ENCODE measurements at regions not wholly inside any gene's neighbourhood (a gene's known extent, or its start where the extent isn't known, plus 50 kb on each side); places are given as distances from the start of the nearest gene placed in this dataset.
"Not testable (repeated sequence)": the region's sequence is repeated elsewhere in the genome, so short reads cannot be mapped to it uniquely, and the experiment has no call there.

GRCh38 chr6:84587994-84588696, 176.3 kb downstream of the TBX18 start:
- not testable (repeated sequence) for H3K36me3 Mint-ChIP-seq; ATAC-seq; H3K27ac Mint-ChIP-seq; DNase-seq (ENCODE audit: low spot score in 2 of 2); H3K9me3 Mint-ChIP-seq

GRCh38 chr6:84587202-84587940, 177.0 kb downstream of the TBX18 start:
- H3K36me3 Mint-ChIP-seq; H3K27ac Mint-ChIP-seq; H3K9me3 Mint-ChIP-seq; ATAC-seq; DNase-seq (ENCODE audit: low spot score in 2 of 2): not testable (repeated sequence)

DNA sequence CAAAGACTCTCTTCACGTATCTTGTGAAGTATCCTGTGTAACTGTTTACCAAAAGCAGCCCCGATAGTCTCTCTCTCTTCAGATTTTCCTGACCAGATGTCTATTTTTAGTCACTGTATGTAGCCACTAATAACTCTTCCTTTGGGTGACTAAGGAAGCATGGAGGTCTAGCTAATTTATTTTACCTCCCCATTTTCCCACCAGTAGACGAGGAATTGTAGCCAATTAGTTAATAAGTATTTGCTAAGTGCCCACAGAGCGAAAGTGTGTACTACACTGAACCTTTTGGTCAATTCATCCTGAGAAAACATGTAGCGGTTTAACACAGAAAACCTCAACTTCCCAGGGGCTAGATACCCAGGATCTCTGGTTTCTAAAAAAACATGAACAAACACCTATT, 180.6 kb downstream of the TBX18 start:
- DNase-seq (ENCODE audit: low spot score in 2 of 2) (no peak), ATAC-seq (no peak)
- peaks cover 0 to 6% of the 10 kb centered on the region in 2 donors for H3K36me3 Mint-ChIP-seq
- H3K9me3 Mint-ChIP-seq: peaks cover 9 to 10% of the 10 kb centered on the region in 2 donors
- H3K27ac Mint-ChIP-seq: no peak overlapping the region

- ATAC-seq (no peak), DNase-seq (ENCODE audit: low spot score in 2 of 2) (no peak)
- Mint-ChIP-seq H3K27ac (no peak overlapping the region), H3K9me3 (peaks cover 4 to 9% of the 10 kb centered on the region in 2 donors), H3K36me3 (no peaks in the 10 kb centered on the region)
Measured at GRCh38 chr6:84582997-84583396, 181.4 kb downstream of the TBX18 start.

GRCh38 chr6:84581494-84582259, 182.7 kb downstream of the TBX18 start:
- ATAC-seq (no peak), DNase-seq (ENCODE audit: low spot score in 2 of 2) (no peak)
- Mint-ChIP-seq H3K36me3 (no peaks in the 10 kb centered on the region), H3K9me3 (peaks cover 4 to 9% of the 10 kb centered on the region in 2 donors), H3K27ac (no peak overlapping the region)

DNA sequence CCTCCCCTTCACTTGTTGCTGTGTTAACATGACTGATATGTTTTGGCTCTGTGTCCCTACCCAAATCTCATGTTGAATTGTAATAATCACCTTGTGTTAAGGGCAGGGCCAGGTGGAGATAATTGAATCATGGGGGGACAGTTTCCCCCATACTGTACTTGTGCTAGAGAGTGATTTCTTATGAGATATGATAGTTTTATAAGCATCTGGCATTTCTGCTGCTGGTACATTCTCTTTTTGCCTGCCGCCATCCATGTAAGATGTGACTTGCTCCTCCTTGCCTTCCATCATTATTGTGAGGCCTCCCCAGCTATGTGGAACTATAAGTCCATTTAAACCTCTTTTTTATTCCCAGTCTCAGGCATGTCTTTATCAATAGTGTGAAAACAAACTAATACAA, 185.0 kb downstream of the TBX18 start:
- Mint-ChIP-seq H3K9me3 (peaks cover 4 to 9% of the 10 kb centered on the region in 2 donors), H3K27ac (no peak overlapping the region), H3K36me3 (no peaks in the 10 kb centered on the region)
- ATAC-seq (no peak), DNase-seq (ENCODE audit: low spot score in 2 of 2) (no peak)

GRCh38 chr6:84576029-84576428, 188.4 kb downstream of the TBX18 start:
- Mint-ChIP-seq H3K27ac (no peak overlapping the region), H3K9me3 (peaks cover 4 to 5% of the 10 kb centered on the region in 2 donors), H3K36me3 (no peaks in the 10 kb centered on the region)
- DNase-seq (ENCODE audit: low spot score in 2 of 2): no peak
- no peak for ATAC-seq

DNA sequence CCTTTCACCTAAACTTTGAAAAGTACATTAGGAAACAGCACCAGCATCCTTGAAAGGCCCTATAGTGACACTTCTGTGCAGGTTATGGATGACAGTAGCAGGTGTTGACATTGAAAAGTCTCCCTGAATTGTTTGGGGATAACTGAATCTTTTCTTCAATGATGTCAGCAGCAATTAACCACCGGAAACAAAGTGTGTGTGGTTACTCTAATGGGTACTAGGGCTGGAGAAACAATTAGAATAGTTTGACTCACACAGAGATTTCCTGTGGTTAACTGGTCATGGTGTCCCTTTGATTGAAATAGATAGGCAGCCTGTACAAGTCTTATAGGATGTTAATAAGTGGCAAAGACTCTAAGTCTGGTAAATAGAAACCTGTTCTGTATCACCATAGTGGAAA, 189.1 kb downstream of the TBX18 start:
- Mint-ChIP-seq H3K9me3 (peaks cover 7 to 8% of the 10 kb centered on the region in 2 donors), H3K36me3 (no peaks in the 10 kb centered on the region), H3K27ac (no peak overlapping the region)
- no peak for ATAC-seq
- no peak for DNase-seq (ENCODE audit: low spot score in 2 of 2)

- peaks cover 16% of the 10 kb centered on the region in 2 donors for H3K9me3 Mint-ChIP-seq
- ATAC-seq: no peak
- no peak overlapping the region for H3K27ac Mint-ChIP-seq
- DNase-seq (ENCODE audit: low spot score in 2 of 2): no peak
- H3K36me3 Mint-ChIP-seq: no peaks in the 10 kb centered on the region
Measured at GRCh38 chr6:84569882-84570281, 194.5 kb downstream of the TBX18 start.

- DNase-seq (ENCODE audit: low spot score in 2 of 2): no peak
- Mint-ChIP-seq H3K9me3 (peaks cover 19 to 22% of the 10 kb centered on the region in 2 donors), H3K27ac (no peak overlapping the region), H3K36me3 (no peaks in the 10 kb centered on the region)
- no peak for ATAC-seq
Measured at GRCh38 chr6:84568971-84569370, 195.4 kb downstream of the TBX18 start.

DNA sequence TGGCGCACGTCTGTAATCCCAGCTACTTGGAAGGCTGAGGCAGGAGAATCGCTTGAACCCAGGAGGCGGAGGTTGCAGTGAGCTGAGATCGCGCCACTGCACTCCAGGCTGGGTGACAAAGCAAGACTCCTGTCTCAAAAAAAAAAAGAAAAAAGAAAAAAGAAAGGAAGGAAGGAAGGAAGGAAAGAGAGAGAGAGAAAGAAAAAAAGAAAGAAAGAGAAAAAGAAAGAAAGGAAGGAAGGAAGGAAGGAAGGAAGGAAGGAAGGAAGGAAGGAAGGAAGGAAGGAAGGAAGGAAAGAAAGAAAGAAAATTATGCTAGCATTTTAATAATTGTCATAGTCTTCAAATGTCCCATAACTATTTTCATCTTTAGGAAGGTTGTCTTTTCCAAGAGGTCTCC, 198.7 kb downstream of the TBX18 start:
- H3K27ac Mint-ChIP-seq; H3K36me3 Mint-ChIP-seq; ATAC-seq; DNase-seq (ENCODE audit: low spot score in 2 of 2): not testable (repeated sequence)
- peaks cover 24 to 26% of the 10 kb centered on the region in 2 donors for H3K9me3 Mint-ChIP-seq

- ATAC-seq (no peak), DNase-seq (ENCODE audit: low spot score in 2 of 2) (no peak)
- Mint-ChIP-seq H3K27ac (no peak overlapping the region), H3K9me3 (peaks cover 12 to 14% of the 10 kb centered on the region in 2 donors), H3K36me3 (no peaks in the 10 kb centered on the region)
Measured at GRCh38 chr6:84560436-84561390, 203.7 kb downstream of the TBX18 start.

- Mint-ChIP-seq H3K27ac (no peak overlapping the region), H3K36me3 (peaks cover 0 to 5% of the 10 kb centered on the region in 2 donors), H3K9me3 (peaks cover 7 to 13% of the 10 kb centered on the region in 2 donors)
- DNase-seq (ENCODE audit: low spot score in 2 of 2) (no peak), ATAC-seq (no peak)
Measured at GRCh38 chr6:84556541-84557335, 207.7 kb downstream of the TBX18 start.

DNA sequence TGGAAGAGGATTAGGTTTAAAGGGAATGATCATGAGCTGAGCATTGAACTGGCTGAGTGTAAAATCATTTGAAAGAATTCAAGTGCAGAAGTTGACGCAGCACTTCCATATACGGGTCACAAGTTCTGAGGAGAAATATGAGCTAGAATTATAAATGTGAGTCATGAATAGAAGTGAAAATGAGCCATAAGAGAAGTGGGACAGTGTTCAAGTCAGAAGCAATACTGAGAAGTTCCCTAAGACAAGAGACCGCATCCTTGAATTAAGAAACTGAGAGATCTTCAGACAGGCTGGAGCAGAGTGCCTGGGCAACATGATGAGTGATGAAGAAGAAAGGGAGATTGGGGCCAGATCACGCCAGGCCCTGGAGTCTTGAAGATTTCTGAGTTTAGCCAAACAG, 209.7 kb downstream of the TBX18 start:
- H3K9me3 Mint-ChIP-seq: peaks cover 11 to 18% of the 10 kb centered on the region in 2 donors
- no peak for DNase-seq (ENCODE audit: low spot score in 2 of 2)
- H3K36me3 Mint-ChIP-seq: peaks cover 0 to 5% of the 10 kb centered on the region in 2 donors
- no peak for ATAC-seq
- no peak overlapping the region for H3K27ac Mint-ChIP-seq

GRCh38 chr6:84554074-84554473, 210.3 kb downstream of the TBX18 start:
- no peak overlapping the region for H3K27ac Mint-ChIP-seq
- ATAC-seq (no peak), DNase-seq (ENCODE audit: low spot score in 2 of 2) (no peak)
- H3K36me3 Mint-ChIP-seq: peaks cover 0 to 5% of the 10 kb centered on the region in 2 donors
- peaks cover 11 to 18% of the 10 kb centered on the region in 2 donors for H3K9me3 Mint-ChIP-seq
